ENCODE measurements at regions not wholly inside any gene's neighbourhood (a gene's known extent, or its start where the extent isn't known, plus 50 kb on each side); places are given as distances from the start of the nearest gene placed in this dataset.

GRCh38 chr3:154942827-154943226 lies 137.3 kb upstream of the MME start:
- TF ChIP-seq CTCF (IDR thresholded peaks at IDR 0.05) = no peak
- TF ChIP-seq EP300 (IDR thresholded peaks at IDR 0.05) = no peak

All from upper lobe of left lung (tissue), 4 donors.